ENCODE measurements at regions not wholly inside any gene's neighbourhood (a gene's known extent, or its start where the extent isn't known, plus 50 kb on each side); places are given as distances from the start of the nearest gene placed in this dataset.

DNA sequence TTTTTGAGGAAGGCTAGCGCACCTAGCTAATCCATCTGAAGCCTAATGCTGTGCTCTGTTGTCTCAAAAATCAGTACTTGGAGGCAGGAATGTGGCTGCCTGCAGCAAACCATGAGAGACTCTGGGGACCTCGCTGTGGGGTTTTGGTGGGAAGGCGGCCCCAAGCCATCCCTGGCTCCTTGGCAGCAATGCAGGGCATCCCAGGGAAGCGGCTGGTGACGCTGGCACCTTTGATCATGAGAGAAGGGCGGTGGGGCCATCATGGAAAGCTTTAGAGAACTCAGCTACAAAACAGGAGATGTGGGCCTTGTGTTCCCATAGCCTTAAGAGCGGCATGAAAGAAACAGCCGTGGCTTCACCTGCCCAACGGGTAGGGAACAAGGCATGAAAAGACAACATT, 101.1 kb upstream of the SFSWAP start:
- no peak for TF ChIP-seq POLR2A (IDR thresholded peaks at IDR 0.05)
- TF ChIP-seq, protein P1, sequence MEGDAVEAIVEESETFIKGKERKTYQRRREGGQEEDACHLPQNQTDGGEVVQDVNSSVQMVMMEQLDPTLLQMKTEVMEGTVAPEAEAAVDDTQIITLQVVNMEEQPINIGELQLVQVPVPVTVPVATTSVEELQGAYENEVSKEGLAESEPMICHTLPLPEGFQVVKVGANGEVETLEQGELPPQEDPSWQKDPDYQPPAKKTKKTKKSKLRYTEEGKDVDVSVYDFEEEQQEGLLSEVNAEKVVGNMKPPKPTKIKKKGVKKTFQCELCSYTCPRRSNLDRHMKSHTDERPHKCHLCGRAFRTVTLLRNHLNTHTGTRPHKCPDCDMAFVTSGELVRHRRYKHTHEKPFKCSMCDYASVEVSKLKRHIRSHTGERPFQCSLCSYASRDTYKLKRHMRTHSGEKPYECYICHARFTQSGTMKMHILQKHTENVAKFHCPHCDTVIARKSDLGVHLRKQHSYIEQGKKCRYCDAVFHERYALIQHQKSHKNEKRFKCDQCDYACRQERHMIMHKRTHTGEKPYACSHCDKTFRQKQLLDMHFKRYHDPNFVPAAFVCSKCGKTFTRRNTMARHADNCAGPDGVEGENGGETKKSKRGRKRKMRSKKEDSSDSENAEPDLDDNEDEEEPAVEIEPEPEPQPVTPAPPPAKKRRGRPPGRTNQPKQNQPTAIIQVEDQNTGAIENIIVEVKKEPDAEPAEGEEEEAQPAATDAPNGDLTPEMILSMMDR (IDR thresholded peaks at IDR 0.05 in 4 of 5, conservative IDR thresholded peaks at IDR 0.05 in 1 of 5), result no peak

Data from gastrocnemius medialis (tissue), 4 donors.